Activated CD4-positive, CD25-positive, alpha-beta regulatory T cell (primary cell): ENCODE measurements at regions not wholly inside any gene's neighbourhood (a gene's known extent, or its start where the extent isn't known, plus 50 kb on each side); places are given as distances from the start of the nearest gene placed in this dataset.

Source experiments
- DNase-seq, 4 experiments: peaks; one replicate each; lab custom pipeline; 2025; lab: John Stamatoyannopoulos, UW

DNA sequence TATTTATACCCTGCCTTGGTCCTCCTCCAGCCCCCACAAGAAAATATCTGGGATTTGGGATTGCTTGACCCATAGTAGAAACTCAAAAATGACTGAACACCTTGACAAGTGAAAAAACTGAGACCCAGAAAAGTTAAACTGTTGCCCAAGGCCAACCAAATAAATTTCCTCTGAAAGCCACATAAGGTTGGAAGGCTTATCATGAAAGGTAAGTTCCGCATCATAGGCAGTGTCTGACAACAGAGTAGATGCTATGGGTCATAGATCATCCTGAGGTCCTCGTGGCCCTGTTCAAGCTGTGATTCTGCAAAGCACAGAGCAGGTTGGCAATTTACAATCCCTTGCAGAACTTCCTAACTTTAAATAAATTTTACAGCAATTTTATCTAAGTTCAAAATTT is 140.8 kb upstream of the TSC22D2 start:
- DNase-seq = no peak

GRCh38 chr3:150265305-150265704 is 142.8 kb upstream of the TSC22D2 start:
- DNase-seq = no peak

DNA sequence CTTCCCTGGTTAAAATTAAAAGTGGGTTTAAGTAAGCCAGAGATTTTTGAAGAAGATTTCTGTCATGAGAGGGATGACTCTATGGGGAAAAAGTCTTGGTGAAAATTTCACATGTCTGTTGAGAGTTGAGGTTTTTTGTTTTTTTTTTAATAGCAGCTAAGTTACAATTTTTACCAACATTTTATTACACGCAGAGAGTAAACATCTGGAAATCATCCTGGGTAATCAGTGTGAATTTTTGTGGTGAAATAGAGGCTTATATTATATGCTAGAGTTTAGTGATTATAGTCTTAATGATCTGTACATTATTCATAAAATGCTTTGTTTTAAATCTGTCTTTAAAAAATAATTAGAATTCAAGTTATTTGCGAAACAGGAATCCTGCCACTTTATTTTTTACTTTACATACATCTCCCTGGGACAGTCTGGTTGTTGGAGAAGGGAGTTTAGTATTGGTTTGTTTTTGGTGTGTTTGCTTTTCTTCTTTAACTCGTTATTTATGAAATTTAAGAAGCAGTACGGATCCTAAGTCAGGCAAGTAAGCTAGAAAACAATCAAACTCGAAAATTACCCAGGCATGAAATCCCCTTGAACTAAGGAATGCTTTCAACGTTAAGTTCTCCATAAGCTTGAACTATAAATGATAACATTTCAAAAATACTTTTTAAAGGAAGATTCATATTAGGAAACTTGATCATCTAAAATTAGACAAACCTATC is 143.4 kb upstream of the TSC22D2 start:
- DNase-seq = no peak

DNA sequence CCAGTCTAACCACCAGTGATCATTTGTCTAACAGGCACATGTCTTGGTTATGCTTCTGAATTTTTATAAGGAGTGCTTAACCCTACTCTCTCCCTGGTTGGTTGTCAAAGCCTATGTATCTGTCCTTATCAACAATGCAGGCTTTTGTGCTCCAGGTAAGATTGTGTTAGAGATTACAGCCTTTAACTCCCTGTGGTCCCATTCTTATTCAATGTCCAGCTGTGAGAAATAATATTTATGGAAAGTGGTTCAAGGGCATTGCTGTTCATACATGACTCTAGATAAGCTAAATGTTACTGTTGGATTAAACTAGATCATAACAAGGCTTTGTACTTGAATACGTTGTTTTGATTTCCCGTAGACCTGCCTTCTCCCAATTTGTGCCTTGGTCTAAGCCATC is 146.1 kb upstream of the TSC22D2 start:
- no peak for DNase-seq

DNA sequence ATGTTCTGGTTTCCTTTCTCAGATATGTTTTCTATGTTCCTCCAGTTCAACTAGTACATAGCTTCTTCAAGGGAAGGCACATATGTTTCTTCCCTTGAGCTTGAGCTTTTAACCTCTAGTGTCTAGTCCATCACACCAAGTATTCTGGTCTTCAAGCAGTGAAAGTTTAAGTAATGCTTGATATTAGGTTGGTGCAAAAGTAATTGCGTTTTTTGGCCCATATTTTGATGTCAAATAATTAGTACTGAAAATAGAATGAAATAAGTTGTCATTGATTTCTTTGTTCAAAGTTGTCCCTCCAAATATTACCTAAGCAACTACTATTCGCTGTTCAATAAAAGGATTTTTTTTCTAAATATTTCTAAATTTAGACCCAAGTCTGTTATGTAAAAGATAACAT is 146.7 kb upstream of the TSC22D2 start:
- no peak for DNase-seq

DNA sequence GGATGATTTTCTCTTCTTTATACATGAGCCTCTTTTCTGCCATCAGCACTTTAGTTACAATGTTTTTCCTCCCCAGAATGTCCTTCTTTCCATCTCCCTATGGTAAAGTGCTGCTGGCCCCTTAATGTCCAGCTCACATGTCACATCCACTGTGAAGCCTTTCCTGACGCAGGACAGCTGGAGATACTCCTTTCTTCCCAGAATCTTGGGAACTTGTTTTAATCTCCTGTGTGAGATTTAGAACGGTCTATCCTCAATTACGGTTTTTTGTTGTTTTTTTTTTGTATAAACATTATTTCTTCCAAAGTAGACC is 147.7 kb upstream of the TSC22D2 start:
- DNase-seq = no peak

DNA sequence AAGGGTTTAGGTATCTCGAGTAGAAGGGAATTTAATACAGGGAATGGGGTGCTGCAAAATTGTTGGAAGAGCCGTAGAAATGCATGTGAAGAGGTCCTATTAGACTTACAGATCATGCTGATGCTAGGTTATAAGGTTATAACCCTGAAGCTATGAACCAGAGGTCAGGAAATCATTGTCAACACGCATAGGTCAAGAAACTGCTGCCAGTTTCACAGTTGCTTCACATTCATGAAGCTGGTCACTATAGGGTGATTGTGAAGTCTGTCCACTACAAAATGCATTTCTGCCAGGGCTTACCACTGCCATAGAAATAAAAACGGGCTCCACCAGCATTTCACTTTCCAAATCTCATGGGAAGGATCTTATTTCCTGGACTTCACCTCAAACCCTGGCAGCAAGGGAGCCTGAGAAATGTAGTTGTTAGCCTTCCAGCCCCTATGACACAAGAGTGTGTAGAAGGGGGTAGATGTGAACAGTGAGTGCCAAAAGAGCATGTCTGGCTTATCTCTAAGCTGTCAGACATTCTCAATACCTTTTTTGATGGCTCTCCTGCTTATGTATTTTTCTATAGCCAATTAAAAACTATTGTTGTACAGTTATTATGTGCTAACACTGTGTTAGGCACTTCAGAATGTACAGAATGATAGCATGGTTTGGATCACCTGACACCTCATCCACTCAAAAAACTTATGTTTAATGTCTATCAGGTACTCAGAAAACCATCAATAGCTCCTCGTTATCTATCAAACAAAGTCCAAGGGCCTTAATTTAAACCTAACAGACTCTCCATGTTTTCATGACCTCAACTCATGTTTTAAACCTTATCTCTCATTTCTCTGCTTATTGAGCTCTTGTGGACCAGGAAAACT is 148.3 kb upstream of the TSC22D2 start:
- no peak for DNase-seq

GRCh38 chr3:150256782-150257181 is 151.3 kb upstream of the TSC22D2 start:
- no peak for DNase-seq

GRCh38 chr3:150256318-150256717 is 151.8 kb upstream of the TSC22D2 start:
- no peak for DNase-seq

GRCh38 chr3:150255826-150256225 is 152.3 kb upstream of the TSC22D2 start:
- no peak for DNase-seq

GRCh38 chr3:150255413-150255812 is 152.7 kb upstream of the TSC22D2 start:
- no peak for DNase-seq

- no peak for DNase-seq
Observed at GRCh38 chr3:150254309-150254708, 153.8 kb upstream of the TSC22D2 start.

- no peak for DNase-seq
Observed at GRCh38 chr3:150253622-150254021, 154.5 kb upstream of the TSC22D2 start.

- DNase-seq = no peak
Observed at GRCh38 chr3:150252462-150252861, 155.6 kb upstream of the TSC22D2 start.

DNA sequence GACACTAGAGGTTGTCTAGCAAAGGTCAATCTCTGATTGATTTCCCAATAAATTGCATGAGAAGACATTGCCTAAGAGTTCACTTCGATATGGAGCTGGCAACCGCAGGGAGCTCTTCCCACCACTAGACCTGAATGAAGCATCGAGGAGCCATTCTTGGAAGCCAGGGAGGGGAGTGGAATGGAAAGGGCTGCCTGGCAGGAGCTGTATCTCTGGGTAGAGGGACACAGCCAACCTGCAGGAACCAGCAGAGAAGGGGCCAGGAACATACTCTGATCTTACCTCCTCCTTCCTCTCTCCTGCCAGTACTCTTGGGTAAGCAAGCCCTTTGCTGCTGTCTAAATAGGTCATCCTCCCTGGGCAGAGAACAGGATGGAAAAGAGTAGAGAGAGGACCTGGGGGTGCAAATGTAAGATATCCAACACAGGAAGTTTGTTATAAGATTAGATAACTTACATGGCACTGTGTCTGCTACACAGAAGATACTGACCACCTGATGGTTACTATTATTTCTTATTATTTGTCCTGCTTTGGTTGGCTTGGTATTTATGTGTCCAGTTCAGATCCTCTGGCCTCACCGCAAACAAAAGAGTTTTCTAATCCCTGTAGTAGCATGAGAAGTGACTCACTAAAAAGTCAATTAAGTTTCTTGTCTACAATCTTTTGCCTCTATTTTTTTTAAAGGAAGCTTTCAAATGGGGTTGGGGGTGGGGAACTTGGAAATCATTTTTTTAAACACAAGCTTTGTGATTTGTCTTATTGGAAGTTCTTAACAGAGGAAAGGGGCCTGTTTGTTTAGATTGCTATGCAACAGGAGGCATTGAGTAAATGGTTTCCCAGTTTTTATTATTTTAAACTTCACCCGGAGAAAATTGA is 156.7 kb upstream of the TSC22D2 start:
- DNase-seq = no peak

- no peak for DNase-seq
Observed at GRCh38 chr3:150249779-150250470, 158.2 kb upstream of the TSC22D2 start.

- no peak for DNase-seq
Observed at GRCh38 chr3:150248888-150249681, 159.0 kb upstream of the TSC22D2 start.

GRCh38 chr3:150248116-150248887 is 159.8 kb upstream of the TSC22D2 start:
- no peak for DNase-seq

DNA sequence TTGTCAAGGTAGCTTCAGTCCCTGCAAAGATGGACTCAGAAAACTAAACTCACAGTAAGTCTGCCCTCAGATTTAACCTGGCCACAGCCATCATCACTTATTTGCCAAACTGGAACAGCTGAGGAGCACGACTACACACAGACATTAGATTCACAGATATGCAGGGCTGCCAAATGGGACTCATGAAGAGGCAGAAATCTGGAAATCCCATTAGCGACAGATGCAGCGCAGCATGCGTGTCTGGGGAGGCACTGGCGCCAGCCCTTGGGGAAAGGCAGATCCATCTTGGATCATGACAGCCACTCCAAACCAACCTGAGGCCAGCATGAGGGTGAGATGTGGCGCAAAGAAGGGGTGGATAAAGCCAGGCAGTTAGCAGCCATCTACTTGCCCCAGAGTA is 160.7 kb upstream of the TSC22D2 start:
- DNase-seq = no peak

DNA sequence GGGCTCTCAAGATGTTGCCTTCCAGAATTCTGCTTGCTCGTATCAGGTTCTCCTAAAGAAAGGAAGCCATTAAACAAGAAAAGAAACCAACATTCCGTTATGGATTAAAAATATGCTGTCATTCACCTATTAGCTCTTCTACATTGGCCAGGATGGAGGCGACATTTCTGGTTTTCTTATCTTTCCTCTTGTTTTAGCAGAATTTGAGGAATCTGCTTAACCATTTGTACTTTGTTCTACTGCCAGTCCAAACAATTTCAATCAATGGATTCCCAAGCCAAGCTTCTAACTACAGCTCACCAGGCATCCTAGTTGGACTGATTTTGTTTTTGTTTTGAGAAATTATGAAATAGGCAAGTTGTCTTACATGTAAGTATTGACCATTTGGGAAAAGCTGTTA is 164.6 kb upstream of the TSC22D2 start:
- DNase-seq = no peak
